Panc1 (cell line): ENCODE measurements at regions not wholly inside any gene's neighbourhood (a gene's known extent, or its start where the extent isn't known, plus 50 kb on each side); places are given as distances from the start of the nearest gene placed in this dataset.

ENCODE experiments used
- REST ChIP-seq, 2 experiments: IDR thresholded peaks; 2 replicates each; pipeline ENCODE4 v1.6.1; 2011 to 2012; ENCODE audit warnings: low read depth in 2 of 2, control low read depth in 1 of 2, low read length in 1 of 2, mild to moderate bottlenecking in 1 of 2, moderate library complexity in 1 of 2; ENCODE audit not compliant: insufficient read depth in 1 of 2
- TF ChIP-seq, protein P1 (sequence below): fragments of 450-650 bp; IDR thresholded peaks from 2 replicates; pipeline ENCODE4 v1.5.1; 2017; ENCODE audit warnings: mild to moderate bottlenecking

DNA sequence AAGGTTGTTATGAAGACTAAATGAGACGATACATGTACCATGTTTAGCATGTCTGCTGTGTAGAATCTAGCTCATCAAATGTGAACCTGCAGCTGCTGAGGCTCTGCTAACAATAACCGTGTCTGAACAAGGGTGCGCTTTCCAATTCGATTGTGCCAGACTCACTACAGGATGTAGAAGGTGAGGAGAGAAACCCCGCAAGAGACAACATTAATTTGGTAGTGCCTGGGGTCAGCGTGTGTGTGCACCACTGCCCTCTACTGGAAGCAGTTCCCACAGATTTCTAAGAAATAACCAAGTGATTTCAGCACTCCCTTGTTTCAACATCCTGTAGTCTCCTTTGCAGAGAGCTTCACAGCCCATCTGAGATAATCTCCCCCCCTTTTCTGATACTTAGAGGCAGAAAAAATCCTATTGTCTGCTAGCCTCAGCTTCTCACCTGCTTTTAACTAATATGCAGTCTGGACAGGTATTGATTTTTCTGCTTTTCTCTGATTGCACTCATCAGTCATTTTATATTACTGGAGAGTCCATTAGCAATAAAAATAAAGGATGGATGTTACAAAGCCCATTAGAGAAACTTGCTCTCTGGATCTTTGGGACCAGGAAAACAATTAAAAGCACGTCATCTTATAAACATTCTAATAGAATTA, 96.7 kb upstream of the BACH2 start:
- TF ChIP-seq, protein P1, sequence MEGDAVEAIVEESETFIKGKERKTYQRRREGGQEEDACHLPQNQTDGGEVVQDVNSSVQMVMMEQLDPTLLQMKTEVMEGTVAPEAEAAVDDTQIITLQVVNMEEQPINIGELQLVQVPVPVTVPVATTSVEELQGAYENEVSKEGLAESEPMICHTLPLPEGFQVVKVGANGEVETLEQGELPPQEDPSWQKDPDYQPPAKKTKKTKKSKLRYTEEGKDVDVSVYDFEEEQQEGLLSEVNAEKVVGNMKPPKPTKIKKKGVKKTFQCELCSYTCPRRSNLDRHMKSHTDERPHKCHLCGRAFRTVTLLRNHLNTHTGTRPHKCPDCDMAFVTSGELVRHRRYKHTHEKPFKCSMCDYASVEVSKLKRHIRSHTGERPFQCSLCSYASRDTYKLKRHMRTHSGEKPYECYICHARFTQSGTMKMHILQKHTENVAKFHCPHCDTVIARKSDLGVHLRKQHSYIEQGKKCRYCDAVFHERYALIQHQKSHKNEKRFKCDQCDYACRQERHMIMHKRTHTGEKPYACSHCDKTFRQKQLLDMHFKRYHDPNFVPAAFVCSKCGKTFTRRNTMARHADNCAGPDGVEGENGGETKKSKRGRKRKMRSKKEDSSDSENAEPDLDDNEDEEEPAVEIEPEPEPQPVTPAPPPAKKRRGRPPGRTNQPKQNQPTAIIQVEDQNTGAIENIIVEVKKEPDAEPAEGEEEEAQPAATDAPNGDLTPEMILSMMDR: peak; percentile 90
- no peak for TF ChIP-seq REST (IDR thresholded peaks at IDR 0.05; ENCODE audit: insufficient read depth in 1 of 2, low read depth in 2 of 2, low read length in 1 of 2)
